K562 (cell line): ENCODE measurements at regions not wholly inside any gene's neighbourhood (a gene's known extent, or its start where the extent isn't known, plus 50 kb on each side); places are given as distances from the start of the nearest gene placed in this dataset.

Experiments used
- MEIS2 ChIP-seq: fragments of 450-650 bp; IDR thresholded peaks from 2 replicates; pipeline ENCODE4 v1.6.1; 2014; ENCODE audit warnings: mild to moderate bottlenecking; ENCODE audit not compliant: partially characterized antibody
- MYBL2 ChIP-seq, 2 experiments: fragments of 450-650 bp in 1 of 2; sonication (generic) in 1 of 2; formaldehyde crosslinking in 1 of 2; IDR thresholded peaks; 2 replicates each; pipeline versions ENCODE4 v1.6.1 to v1.8.1; 2017 to 2022; ENCODE audit warnings: borderline replicate concordance in 1 of 2, inconsistent platforms in 1 of 2, low read depth in 1 of 2, mild to moderate bottlenecking in 1 of 2, missing genetic modification reagents in 1 of 2, moderate library complexity in 1 of 2
- PRMT5 ChIP-seq: sonication (generic); formaldehyde crosslinking; IDR thresholded peaks from 2 replicates; pipeline ENCODE4 v1.5.0; 2020; ENCODE audit warnings: missing genetic modification reagents
- RFX5 ChIP-seq: IDR thresholded peaks from 2 replicates; pipeline ENCODE4 v1.6.1; 2011; ENCODE audit warnings: low read depth, mild to moderate bottlenecking, improper control_type of control experiment, low read length
- SAP30 ChIP-seq: fragments of 200-600 bp; sonication (generic); IDR thresholded peaks from 2 replicates; pipeline ENCODE4 v1.6.1; 2012; ENCODE audit warnings: borderline replicate concordance, low read depth, mild to moderate bottlenecking, moderate library complexity, low read length, control low read depth, inconsistent platforms; ENCODE audit not compliant: insufficient read depth, poor library complexity, severe bottlenecking
- U2AF1 ChIP-seq: fragments of 200-400 bp; formaldehyde crosslinking; optimal IDR thresholded peaks from 2 replicates; pipeline ENCODE3; 2017; ENCODE audit warnings: mild to moderate bottlenecking, low read depth, low read length, moderate library complexity
- ZFPM2 ChIP-seq: fragments of 250-450 bp; sonication (Bioruptor Pico); IDR thresholded peaks from 2 replicates; pipeline ENCODE4 v1.5.1; 2022; ENCODE audit warnings: mild to moderate bottlenecking
- ZNF134 ChIP-seq: fragments of 250-450 bp; sonication (Bioruptor Pico); conservative IDR thresholded peaks from 2 replicates; pipeline ENCODE4 v1.4.0; 2020
- ZNF586 ChIP-seq: fragments of 450-650 bp; formaldehyde crosslinking; conservative IDR thresholded peaks from 2 replicates; pipeline ENCODE4 v1.4.0; 2020; ENCODE audit warnings: mild to moderate bottlenecking, moderate library complexity
- ZNF589 ChIP-seq: fragments of 200-800 bp; sonication (Bioruptor generic); IDR thresholded peaks from 2 replicates; pipeline ENCODE4 v1.6.1; 2016; ENCODE audit warnings: low read depth, missing genetic modification characterization, missing compliant biosample characterization
- ZNF592 ChIP-seq: fragments of 450-650 bp; IDR thresholded peaks from 2 replicates; pipeline ENCODE4 v1.6.1; 2017; ENCODE audit warnings: antibody characterized with exemption, mild to moderate bottlenecking
- ZNF695 ChIP-seq: fragments of 450-650 bp; formaldehyde crosslinking; IDR thresholded peaks from 2 replicates; pipeline ENCODE4 v1.4.0; 2020; ENCODE audit warnings: mild to moderate bottlenecking, moderate library complexity
- ZNF79 ChIP-seq: fragments of 250-450 bp; sonication (Bioruptor Pico); IDR thresholded peaks from 2 replicates; pipeline ENCODE4 v1.4.0; 2020; ENCODE audit warnings: low read depth, mild to moderate bottlenecking, moderate library complexity
- TF ChIP-seq, protein P1 (sequence below): fragments of 250-450 bp; sonication (Bioruptor Pico); IDR thresholded peaks from 2 replicates; pipeline ENCODE4 v1.5.0; 2021
- TF ChIP-seq, protein P2 (sequence below): fragments of 150-350 bp; IDR thresholded peaks from 2 replicates; pipeline ENCODE4 v1.6.1; 2014; ENCODE audit warnings: low read depth, mild to moderate bottlenecking, low read length, borderline replicate concordance
- TF ChIP-seq, protein P3 (sequence below): fragments of 450-650 bp; IDR thresholded peaks from 2 replicates; pipeline ENCODE4 v1.7.1; 2018; ENCODE audit warnings: mild to moderate bottlenecking, low read depth; ENCODE audit not compliant: partially characterized antibody

GRCh38 chr1:201626629-201627275, 87.8 kb downstream of the NAV1 start (continued):
- TF ChIP-seq ZNF592 (peak; percentile 83; the same call in 1 of the 2 replicates), RFX5 (no peak), ZNF695 (CRISPR knock-in tag) (no peak), ZFPM2 (CRISPR knock-in tag) (no peak), SAP30 (no peak), ZNF79 (CRISPR knock-in tag) (0 out of 2 replicates have a peak, but pooled peaks have one; percentile 57), MYBL2 (IDR thresholded peaks at IDR 0.05; ENCODE audit: low read depth) (no peak), MYBL2 (CRISPR knock-in tag; IDR thresholded peaks at IDR 0.05; ENCODE audit: borderline replicate concordance) (no peak), ZNF134 (no peak), ZNF589 (peak; percentile 65), U2AF1 (no peak), MEIS2 (no peak), PRMT5 (CRISPR knock-in tag) (no peak), ZNF586 (no peak)
- TF ChIP-seq, protein P1, sequence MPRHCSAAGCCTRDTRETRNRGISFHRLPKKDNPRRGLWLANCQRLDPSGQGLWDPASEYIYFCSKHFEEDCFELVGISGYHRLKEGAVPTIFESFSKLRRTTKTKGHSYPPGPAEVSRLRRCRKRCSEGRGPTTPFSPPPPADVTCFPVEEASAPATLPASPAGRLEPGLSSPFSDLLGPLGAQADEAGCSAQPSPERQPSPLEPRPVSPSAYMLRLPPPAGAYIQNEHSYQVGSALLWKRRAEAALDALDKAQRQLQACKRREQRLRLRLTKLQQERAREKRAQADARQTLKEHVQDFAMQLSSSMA (CRISPR knock-in tag): no peak
- TF ChIP-seq, protein P2, sequence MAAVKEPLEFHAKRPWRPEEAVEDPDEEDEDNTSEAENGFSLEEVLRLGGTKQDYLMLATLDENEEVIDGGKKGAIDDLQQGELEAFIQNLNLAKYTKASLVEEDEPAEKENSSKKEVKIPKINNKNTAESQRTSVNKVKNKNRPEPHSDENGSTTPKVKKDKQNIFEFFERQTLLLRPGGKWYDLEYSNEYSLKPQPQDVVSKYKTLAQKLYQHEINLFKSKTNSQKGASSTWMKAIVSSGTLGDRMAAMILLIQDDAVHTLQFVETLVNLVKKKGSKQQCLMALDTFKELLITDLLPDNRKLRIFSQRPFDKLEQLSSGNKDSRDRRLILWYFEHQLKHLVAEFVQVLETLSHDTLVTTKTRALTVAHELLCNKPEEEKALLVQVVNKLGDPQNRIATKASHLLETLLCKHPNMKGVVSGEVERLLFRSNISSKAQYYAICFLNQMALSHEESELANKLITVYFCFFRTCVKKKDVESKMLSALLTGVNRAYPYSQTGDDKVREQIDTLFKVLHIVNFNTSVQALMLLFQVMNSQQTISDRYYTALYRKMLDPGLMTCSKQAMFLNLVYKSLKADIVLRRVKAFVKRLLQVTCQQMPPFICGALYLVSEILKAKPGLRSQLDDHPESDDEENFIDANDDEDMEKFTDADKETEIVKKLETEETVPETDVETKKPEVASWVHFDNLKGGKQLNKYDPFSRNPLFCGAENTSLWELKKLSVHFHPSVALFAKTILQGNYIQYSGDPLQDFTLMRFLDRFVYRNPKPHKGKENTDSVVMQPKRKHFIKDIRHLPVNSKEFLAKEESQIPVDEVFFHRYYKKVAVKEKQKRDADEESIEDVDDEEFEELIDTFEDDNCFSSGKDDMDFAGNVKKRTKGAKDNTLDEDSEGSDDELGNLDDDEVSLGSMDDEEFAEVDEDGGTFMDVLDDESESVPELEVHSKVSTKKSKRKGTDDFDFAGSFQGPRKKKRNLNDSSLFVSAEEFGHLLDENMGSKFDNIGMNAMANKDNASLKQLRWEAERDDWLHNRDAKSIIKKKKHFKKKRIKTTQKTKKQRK: no peak
- TF ChIP-seq, protein P3, sequence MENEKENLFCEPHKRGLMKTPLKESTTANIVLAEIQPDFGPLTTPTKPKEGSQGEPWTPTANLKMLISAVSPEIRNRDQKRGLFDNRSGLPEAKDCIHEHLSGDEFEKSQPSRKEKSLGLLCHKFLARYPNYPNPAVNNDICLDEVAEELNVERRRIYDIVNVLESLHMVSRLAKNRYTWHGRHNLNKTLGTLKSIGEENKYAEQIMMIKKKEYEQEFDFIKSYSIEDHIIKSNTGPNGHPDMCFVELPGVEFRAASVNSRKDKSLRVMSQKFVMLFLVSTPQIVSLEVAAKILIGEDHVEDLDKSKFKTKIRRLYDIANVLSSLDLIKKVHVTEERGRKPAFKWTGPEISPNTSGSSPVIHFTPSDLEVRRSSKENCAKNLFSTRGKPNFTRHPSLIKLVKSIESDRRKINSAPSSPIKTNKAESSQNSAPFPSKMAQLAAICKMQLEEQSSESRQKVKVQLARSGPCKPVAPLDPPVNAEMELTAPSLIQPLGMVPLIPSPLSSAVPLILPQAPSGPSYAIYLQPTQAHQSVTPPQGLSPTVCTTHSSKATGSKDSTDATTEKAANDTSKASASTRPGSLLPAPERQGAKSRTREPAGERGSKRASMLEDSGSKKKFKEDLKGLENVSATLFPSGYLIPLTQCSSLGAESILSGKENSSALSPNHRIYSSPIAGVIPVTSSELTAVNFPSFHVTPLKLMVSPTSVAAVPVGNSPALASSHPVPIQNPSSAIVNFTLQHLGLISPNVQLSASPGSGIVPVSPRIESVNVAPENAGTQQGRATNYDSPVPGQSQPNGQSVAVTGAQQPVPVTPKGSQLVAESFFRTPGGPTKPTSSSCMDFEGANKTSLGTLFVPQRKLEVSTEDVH: no peak
